ENCODE measurements at regions not wholly inside any gene's neighbourhood (a gene's known extent, or its start where the extent isn't known, plus 50 kb on each side); places are given as distances from the start of the nearest gene placed in this dataset.
"Not testable (repeated sequence)": the region's sequence is repeated elsewhere in the genome, so short reads cannot be mapped to it uniquely, and the experiment has no call there.

GRCh38 chr15:79756365-79756764 is 140.4 kb downstream of the MTHFS start:
- no peak for DNase-seq (ENCODE audit: low spot score)

- DNase-seq (ENCODE audit: low spot score) = no peak
Observed at GRCh38 chr15:79765081-79765480, 131.7 kb downstream of the MTHFS start.

- peak; percentile 35 for DNase-seq (ENCODE audit: low spot score)
Observed at GRCh38 chr15:79769069-79769481, 127.7 kb downstream of the MTHFS start.

GRCh38 chr15:79769933-79770759 is 126.7 kb downstream of the MTHFS start:
- DNase-seq (ENCODE audit: low spot score) = peak; percentile 9

GRCh38 chr15:79773128-79773527 is 123.7 kb downstream of the MTHFS start:
- no peak for DNase-seq (ENCODE audit: low spot score)

GRCh38 chr15:79775821-79776220 is 121.0 kb downstream of the MTHFS start:
- no peak for DNase-seq (ENCODE audit: low spot score)

- no peak for DNase-seq (ENCODE audit: low spot score)
Observed at GRCh38 chr15:79777916-79778315, 118.9 kb downstream of the MTHFS start.

GRCh38 chr15:79778378-79778990 is 118.3 kb downstream of the MTHFS start:
- DNase-seq (ENCODE audit: low spot score) = no peak

GRCh38 chr15:79779746-79780145 is 117.1 kb downstream of the MTHFS start:
- DNase-seq (ENCODE audit: low spot score) = no peak

GRCh38 chr15:79782307-79782706 is 114.5 kb downstream of the MTHFS start:
- not testable (repeated sequence) for DNase-seq (ENCODE audit: low spot score)

Measured in cerebellar cortex (tissue), 1 donor.